Stimulated activated CD8-positive, alpha-beta memory T cell treated with anti-CD3 and anti-CD28 coated beads, Interleukin-15, amount 100 ng/mL, for 24 hours (primary cell): ENCODE measurements at regions not wholly inside any gene's neighbourhood (a gene's known extent, or its start where the extent isn't known, plus 50 kb on each side); places are given as distances from the start of the nearest gene placed in this dataset.
"Not testable (repeated sequence)": the region's sequence is repeated elsewhere in the genome, so short reads cannot be mapped to it uniquely, and the experiment has no call there.

Source experiments
- DNase-seq: peaks from one replicate; pipeline ENCODE4 v3.0.0-alpha.2; 2020; ENCODE audit warnings: low read depth

GRCh38 chr17:36695710-36696109, 94.3 kb downstream of the MRM1 start:
- DNase-seq, result not testable (repeated sequence)

- no peak for DNase-seq
These were observed 95.4 kb downstream of the MRM1 start for GRCh38 chr17:36696805-36697204.

DNA sequence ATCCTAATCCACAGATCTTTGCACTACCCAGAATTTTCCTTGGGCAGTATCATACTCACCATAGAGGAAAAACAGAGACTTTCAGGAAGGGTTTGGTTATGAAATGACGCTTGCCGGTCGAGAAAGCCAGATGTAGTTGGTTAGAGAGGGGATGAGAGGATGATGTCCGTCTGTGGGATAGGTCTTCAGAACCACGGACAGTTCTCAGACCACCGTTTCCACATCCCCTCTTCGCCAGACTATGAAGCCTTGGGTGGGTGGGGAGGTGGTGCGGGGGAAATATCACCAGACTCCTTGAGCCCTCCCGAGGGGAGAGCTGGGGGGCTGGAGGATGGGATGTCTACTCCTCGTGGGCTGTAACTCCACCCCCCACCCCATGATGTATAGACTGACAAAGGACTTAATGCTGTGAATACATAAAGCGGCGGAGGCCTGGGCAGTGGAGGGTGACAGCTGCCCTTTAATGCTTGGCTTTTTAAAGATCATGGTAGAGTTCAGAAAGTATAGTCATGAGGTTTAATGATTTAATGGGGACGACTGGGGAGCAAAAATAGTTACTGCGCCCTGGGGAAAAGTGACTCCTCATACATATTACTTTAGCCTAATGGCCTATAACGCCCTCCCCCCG, 96.6 kb downstream of the MRM1 start:
- no peak for DNase-seq

GRCh38 chr17:36701429-36702099, 100.2 kb downstream of the MRM1 start:
- DNase-seq, result no peak

GRCh38 chr17:36702636-36703035, 101.3 kb downstream of the MRM1 start:
- no peak for DNase-seq

DNA sequence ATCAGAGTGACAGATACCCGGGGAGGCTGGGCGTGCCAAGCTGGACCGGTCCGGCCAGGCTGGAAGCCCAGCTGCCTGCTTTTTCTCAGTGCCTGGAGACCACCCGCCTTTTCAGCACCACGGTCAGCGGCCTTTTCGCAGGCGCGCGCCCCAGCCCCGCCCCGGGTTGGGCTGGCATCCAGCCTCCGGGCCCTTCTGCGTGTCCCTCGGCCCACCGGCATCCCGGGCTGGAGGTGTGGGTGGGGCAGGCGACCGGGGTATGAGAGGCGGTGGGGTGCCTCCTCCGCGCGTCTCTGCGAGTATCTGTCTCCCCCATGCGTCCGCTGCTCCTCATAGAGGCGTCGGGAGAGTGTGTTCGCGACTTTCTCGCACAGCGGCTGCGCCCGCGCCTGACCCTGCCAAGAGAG, 102.5 kb downstream of the MRM1 start:
- peak; percentile 26 for DNase-seq

- DNase-seq, result no peak
These were observed 104.0 kb downstream of the MRM1 start for GRCh38 chr17:36705283-36705795.

GRCh38 chr17:36705874-36706731, 104.7 kb downstream of the MRM1 start:
- no peak for DNase-seq

- DNase-seq, result no peak
These were observed 106.5 kb downstream of the MRM1 start for GRCh38 chr17:36707904-36708303.

DNA sequence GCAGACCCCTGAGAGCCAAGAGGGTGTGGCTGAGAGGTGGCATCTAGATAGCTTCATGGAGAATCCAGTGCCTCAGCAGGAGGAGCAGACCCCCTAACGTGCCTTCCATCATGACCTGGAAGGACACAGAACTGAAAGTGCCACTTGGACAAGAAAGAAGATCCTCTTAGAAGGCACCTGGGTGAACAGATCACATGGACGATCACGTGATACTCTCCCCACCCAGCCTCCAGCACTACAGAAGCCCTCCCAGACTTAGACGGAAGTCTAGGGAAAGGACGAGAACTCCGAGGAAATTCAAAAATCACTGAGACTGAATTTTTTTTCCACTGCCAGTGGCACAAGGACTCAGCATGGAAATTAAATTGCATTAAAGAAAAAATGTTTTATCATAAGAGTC, 113.4 kb downstream of the MRM1 start:
- no peak for DNase-seq

GRCh38 chr17:36715951-36716350, 114.6 kb downstream of the MRM1 start:
- no peak for DNase-seq

- DNase-seq, result no peak
These were observed 115.7 kb downstream of the MRM1 start for GRCh38 chr17:36717088-36717487.

- no peak for DNase-seq
These were observed 118.7 kb downstream of the MRM1 start for GRCh38 chr17:36720131-36720530.

DNA sequence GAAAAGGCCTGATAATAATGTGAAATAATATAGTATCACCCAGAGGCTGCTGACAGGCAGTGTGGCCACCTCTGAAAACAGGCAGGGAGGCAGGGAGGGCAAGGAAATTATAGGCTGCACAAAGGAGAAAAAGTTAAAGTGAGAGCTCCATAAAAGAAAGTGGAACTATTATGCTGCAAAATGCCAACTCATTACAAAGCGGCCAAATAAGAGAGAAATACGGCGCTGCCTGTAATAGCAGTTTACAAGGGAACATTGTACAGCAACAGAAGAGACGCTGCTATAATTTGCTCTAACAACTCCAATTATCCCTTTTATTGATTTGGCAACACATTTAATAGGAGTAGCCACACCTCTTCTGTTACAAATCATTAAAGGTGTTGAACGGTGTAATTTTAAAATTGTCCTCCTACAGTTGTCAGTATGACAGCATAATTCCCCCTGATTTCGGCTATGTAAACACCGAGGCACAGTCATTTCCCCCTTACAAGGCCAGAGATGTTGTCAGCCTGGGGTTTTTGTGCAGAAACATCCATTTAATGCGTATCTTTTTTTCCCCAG, 120.3 kb downstream of the MRM1 start:
- no peak for DNase-seq

GRCh38 chr17:36722121-36722902, 120.9 kb downstream of the MRM1 start:
- DNase-seq, result peak; percentile 58

GRCh38 chr17:36722903-36723263, 121.5 kb downstream of the MRM1 start:
- DNase-seq, result no peak

DNA sequence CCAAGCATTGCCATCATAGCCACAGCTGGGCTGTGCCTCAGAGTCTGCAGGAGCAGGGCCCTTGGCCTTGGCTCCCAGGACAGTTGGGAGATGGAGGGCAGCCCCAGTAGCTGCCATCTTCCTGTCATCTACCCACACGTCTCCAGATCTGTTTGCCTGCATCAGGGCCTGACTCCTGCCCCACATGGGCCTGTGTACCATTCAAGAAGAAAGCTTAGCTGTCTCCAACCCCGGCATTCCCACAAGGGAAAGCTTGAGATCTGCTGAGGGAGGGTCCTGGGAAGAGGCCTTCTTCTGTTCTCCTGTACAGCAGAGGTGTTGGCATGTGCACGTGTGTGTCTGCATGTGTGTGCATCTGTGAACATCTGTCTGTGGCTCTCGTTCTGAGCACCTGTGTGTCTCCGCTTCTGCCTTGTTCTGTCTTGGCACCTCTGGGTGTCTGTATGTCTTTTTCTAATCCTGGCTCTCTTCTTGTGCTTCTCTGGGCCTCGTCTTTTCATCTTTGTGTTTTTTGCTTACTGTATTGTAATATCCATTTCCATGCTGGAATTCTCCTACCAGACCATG, 122.2 kb downstream of the MRM1 start:
- no peak for DNase-seq

GRCh38 chr17:36726199-36726598, 124.8 kb downstream of the MRM1 start:
- no peak for DNase-seq

GRCh38 chr17:36727052-36727451, 125.7 kb downstream of the MRM1 start:
- DNase-seq, result no peak

DNA sequence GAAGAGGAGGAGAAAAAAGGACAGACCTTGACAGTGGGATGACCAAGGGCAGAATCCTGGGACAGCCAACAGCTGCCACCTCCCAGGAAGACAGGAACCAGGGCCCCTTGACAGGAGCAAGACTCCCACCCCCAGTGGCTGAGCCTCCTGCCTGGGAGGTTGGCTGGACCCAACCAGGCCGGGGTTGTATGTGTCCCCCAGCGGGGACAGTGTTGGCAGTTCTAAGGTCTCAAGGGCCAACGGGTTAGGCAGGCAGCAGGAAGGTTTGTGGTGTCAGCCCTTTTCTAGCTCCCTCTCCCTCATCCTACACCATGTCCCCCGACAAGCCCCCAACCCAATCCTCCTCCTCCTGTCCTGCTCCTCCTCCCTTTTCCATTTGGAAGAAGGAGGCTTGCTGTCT, 126.2 kb downstream of the MRM1 start:
- DNase-seq, result no peak
